Esophagus squamous epithelium (tissue), 5 donors: ENCODE measurements at regions not wholly inside any gene's neighbourhood (a gene's known extent, or its start where the extent isn't known, plus 50 kb on each side); places are given as distances from the start of the nearest gene placed in this dataset.

ENCODE experiments used
- DNase-seq: peaks from one replicate; lab custom pipeline; 2025; lab: John Stamatoyannopoulos, UW
- H3K27ac ChIP-seq, 4 donors: fragments of 200-600 bp; sonication (generic); one replicate each; pipeline ENCODE4 v1.5.1; 2016 to 2019; ENCODE audit warnings: mild to moderate bottlenecking in 1 of 4
- H3K27me3 ChIP-seq, 4 donors: fragments of 200-600 bp; sonication (generic); 1 replicate in 3 of 4; 2 replicates in 1 of 4; pipeline versions ENCODE4 v1.5.1 to v1.6.0; 2017 to 2021; ENCODE audit warnings: antibody characterized with exemption in 1 of 4
- H3K36me3 ChIP-seq, 3 donors: fragments of 200-600 bp; sonication (generic); one replicate each; pipeline ENCODE4 v1.5.1; 2016 to 2019
- H3K4me1 ChIP-seq, 3 donors: fragments of 200-600 bp; sonication (generic); one replicate each; pipeline ENCODE4 v1.5.1; 2017 to 2019
- H3K4me3 ChIP-seq, 4 donors: fragments of 200-600 bp; sonication (generic); 1 replicate in 3 of 4; 2 replicates in 1 of 4; pipeline ENCODE4 v1.5.1; 2016 to 2019; ENCODE audit warnings: mild to moderate bottlenecking in 2 of 4, moderate library complexity in 1 of 4
- H3K9me3 ChIP-seq, 3 donors: fragments of 200-600 bp; sonication (generic); one replicate each; pipeline ENCODE4 v1.5.1; 2016 to 2019
- POLR2A ChIP-seq, 4 donors: fragments of 450-650 bp; IDR thresholded peaks; one replicate each; pipeline ENCODE4 v1.6.1; 2017; ENCODE audit warnings: antibody characterized with exemption in 4 of 4, mild to moderate bottlenecking in 4 of 4, moderate library complexity in 3 of 4
- WGBS, 2 donors: methylation state at CpG; one replicate each; pipeline ENCODE4 v1.1.5; 2018; 5-methylcytosine and 5-hydroxymethylcytosine counted together
- intact Hi-C: fragments of 100-400 bp; cut with DNase I; formaldehyde crosslinking; loops from one replicate; pipeline ENCODE4 v1.15.0; 2022
- TF ChIP-seq, protein P1 (sequence below), 6 experiments: fragments of 450-650 bp in 4 of 6; fragments of 200-600 bp in 2 of 6; sonication (generic) in 2 of 6; IDR thresholded peaks; one replicate each; pipeline ENCODE4 v1.5.1; 2016 to 2019; ENCODE audit warnings: antibody characterized with exemption in 6 of 6, mild to moderate bottlenecking in 4 of 6, moderate library complexity in 4 of 6
- donor health status: DM: yes; HTN: yes; CAD: no.

DNA sequence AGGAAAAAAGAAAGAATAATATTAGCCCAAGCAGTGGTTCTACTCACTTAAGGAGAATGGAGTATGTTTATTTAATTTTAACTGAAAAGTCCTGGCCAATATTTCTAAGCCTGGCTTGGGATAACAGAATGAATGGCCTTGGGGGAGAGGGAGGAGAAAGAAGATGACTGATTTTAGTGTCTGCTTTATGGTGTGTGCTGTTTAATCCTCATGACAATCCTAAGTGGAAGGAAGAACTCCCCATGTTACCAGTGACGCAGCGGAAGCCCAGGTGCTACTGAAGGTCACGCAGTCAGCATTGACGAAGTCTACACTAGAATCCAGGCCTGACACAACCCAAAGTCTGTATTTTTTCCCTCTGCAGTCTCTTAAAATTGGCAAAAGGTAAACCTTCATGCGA lies 50.5 kb downstream of the PALM2AKAP2 start:
- no peak overlapping the region for H3K4me3 ChIP-seq
- H3K4me1 ChIP-seq = no peaks in the 10 kb centered on the region
- H3K27ac ChIP-seq = no peak overlapping the region
- intact Hi-C loops = no loop called here
- WGBS, 2 donors = 80 to 91% methylated on average over 4 to 5 of the region's 5 CpGs
- no peak for DNase-seq
- TF ChIP-seq, protein P1, sequence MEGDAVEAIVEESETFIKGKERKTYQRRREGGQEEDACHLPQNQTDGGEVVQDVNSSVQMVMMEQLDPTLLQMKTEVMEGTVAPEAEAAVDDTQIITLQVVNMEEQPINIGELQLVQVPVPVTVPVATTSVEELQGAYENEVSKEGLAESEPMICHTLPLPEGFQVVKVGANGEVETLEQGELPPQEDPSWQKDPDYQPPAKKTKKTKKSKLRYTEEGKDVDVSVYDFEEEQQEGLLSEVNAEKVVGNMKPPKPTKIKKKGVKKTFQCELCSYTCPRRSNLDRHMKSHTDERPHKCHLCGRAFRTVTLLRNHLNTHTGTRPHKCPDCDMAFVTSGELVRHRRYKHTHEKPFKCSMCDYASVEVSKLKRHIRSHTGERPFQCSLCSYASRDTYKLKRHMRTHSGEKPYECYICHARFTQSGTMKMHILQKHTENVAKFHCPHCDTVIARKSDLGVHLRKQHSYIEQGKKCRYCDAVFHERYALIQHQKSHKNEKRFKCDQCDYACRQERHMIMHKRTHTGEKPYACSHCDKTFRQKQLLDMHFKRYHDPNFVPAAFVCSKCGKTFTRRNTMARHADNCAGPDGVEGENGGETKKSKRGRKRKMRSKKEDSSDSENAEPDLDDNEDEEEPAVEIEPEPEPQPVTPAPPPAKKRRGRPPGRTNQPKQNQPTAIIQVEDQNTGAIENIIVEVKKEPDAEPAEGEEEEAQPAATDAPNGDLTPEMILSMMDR (IDR thresholded peaks at IDR 0.05) = no peak
- no peak for TF ChIP-seq POLR2A (IDR thresholded peaks at IDR 0.05)
- H3K27me3 ChIP-seq = no peaks in the 10 kb centered on the region
- H3K36me3 ChIP-seq = no peaks in the 10 kb centered on the region
- H3K9me3 ChIP-seq = peaks cover 0 to 4% (median 0%) of the 10 kb centered on the region in 3 donors

DNA sequence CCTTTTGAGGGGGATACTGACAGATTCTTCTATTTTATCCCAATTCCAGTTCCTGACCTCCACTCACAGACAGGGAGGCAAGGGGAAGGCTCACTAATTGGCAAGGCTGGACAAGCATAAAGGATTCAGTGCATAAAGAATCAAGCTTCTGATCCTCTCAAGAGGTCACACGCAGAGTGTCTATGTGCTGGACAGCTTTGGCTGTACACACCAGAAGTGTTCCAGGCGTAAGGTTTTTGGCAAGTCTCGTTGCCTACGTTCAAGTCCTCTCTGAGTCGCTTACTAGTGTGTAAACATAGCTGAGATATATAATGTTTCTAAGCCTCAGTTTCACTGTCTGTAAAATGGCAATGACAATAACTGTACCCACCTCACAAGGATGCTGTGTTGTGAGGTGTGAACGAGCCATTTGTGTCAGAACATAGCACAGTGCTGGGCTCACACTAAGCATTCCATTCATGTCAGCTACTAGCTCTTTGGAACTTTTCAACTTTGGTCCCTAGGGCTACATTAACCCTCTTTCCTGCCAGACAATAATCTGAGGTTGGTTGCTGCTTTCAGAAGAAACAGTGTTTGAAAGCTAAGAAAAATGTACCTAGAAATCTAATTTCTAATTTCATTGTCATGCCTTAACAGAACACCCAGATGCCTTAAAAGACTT lies 52.1 kb downstream of the PALM2AKAP2 start:
- no peak for DNase-seq
- TF ChIP-seq POLR2A (IDR thresholded peaks at IDR 0.05) = no peak
- TF ChIP-seq, protein P1 (IDR thresholded peaks at IDR 0.05) = no peak
- Histone ChIP-seq H3K27ac (no peak overlapping the region), H3K27me3 (no peaks in the 10 kb centered on the region), H3K4me3 (no peak overlapping the region), H3K4me1 (no peaks in the 10 kb centered on the region), H3K36me3 (no peaks in the 10 kb centered on the region), H3K9me3 (peaks cover 0 to 6% (median 0%) of the 10 kb centered on the region in 3 donors)
- 61 to 76% methylated on average over 6 of the region's 6 CpGs for WGBS, 2 donors
- intact Hi-C loops = no loop called here

- DNase-seq = no peak
- TF ChIP-seq, protein P1 (IDR thresholded peaks at IDR 0.05) = no peak
- WGBS, 2 donors = 72 to 79% methylated on average over 2 of the region's 2 CpGs
- H3K36me3 ChIP-seq = no peaks in the 10 kb centered on the region
- intact Hi-C loops = no loop called here
- H3K4me1 ChIP-seq = no peaks in the 10 kb centered on the region
- H3K4me3 ChIP-seq = no peak overlapping the region
- peaks cover 0 to 6% (median 0%) of the 10 kb centered on the region in 3 donors for H3K9me3 ChIP-seq
- no peaks in the 10 kb centered on the region for H3K27me3 ChIP-seq
- no peak overlapping the region for H3K27ac ChIP-seq
Observed at GRCh38 chr9:109834855-109835254, 54.9 kb downstream of the PALM2AKAP2 start.

DNA sequence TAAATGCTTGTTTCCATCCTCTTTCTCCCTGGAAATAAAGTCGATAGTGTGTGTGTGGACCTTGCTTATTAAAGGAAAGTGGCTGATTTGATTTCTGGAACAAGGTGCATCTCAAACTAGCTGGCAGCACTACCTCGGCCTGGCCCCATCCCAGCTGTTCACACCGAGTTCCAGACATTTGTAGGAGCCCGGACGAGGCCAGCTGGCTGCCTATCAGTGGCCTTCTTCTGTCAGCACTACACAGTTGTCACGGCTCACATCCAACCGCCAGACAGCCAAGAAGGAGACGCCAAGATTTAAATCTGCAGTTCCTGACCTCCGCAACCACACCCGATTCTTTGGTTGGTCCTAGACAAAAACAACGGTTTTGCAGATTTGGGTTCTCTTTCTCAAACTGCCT lies 63.6 kb downstream of the PALM2AKAP2 start:
- H3K4me1 ChIP-seq = no peaks in the 10 kb centered on the region
- H3K36me3 ChIP-seq = no peaks in the 10 kb centered on the region
- H3K9me3 ChIP-seq = no peaks in the 10 kb centered on the region
- no peaks in the 10 kb centered on the region for H3K27me3 ChIP-seq
- H3K27ac ChIP-seq = no peak overlapping the region
- WGBS, 2 donors = 40 to 50% methylated on average over 9 to 10 of the region's 11 CpGs
- DNase-seq = no peak
- H3K4me3 ChIP-seq = no peak overlapping the region
- TF ChIP-seq, protein P1 (IDR thresholded peaks at IDR 0.05) = no peak
- TF ChIP-seq POLR2A (IDR thresholded peaks at IDR 0.05) = no peak
- intact Hi-C loops = no loop called here

GRCh38 chr9:109845226-109845625 lies 65.2 kb downstream of the PALM2AKAP2 start:
- Histone ChIP-seq H3K4me3 (no peak overlapping the region), H3K36me3 (no peaks in the 10 kb centered on the region), H3K27ac (no peak overlapping the region), H3K9me3 (no peaks in the 10 kb centered on the region), H3K4me1 (no peaks in the 10 kb centered on the region), H3K27me3 (no peaks in the 10 kb centered on the region)
- intact Hi-C loops = no loop called here
- WGBS, 2 donors = 94 to 95% methylated on average over 2 of the region's 2 CpGs
- DNase-seq = no peak
- TF ChIP-seq, protein P1 (IDR thresholded peaks at IDR 0.05) = no peak
- TF ChIP-seq POLR2A (IDR thresholded peaks at IDR 0.05) = no peak
